Lung (tissue), 11 donors: ENCODE measurements at regions not wholly inside any gene's neighbourhood (a gene's known extent, or its start where the extent isn't known, plus 50 kb on each side); places are given as distances from the start of the nearest gene placed in this dataset.

ENCODE experiments used
- ATAC-seq: fragments of 200-7000 bp; cut with Tn5 transposase; one replicate; pipeline ENCODE4 v1.9.1; 2020; ENCODE audit warnings: moderate number of reproducible peaks; ENCODE audit not compliant: insufficient read depth, low FRiP score
- DNase-seq, 3 donors: peaks; one replicate each; pipeline ENCODE4 v3.0.0-alpha.2; 2013 to 2017
- H3K27ac ChIP-seq, 2 donors: one replicate each; pipeline ENCODE4 v1.5.1; 2013; ENCODE audit warnings: mild to moderate bottlenecking in 2 of 2, moderate library complexity in 2 of 2, control low read depth in 1 of 2, inconsistent platforms in 1 of 2, low read depth in 1 of 2, low read length in 1 of 2
- H3K27me3 ChIP-seq, 3 donors: one replicate each; pipeline ENCODE4 v1.5.1; 2013; ENCODE audit warnings: low read length in 2 of 3; ENCODE audit not compliant: control insufficient read depth in 3 of 3, insufficient read depth in 3 of 3
- H3K36me3 ChIP-seq, 4 donors: one replicate each; pipeline ENCODE4 v1.5.1; 2013; ENCODE audit warnings: low read length in 4 of 4, mild to moderate bottlenecking in 1 of 4, moderate library complexity in 1 of 4; ENCODE audit not compliant: control insufficient read depth in 4 of 4, insufficient read depth in 4 of 4
- H3K4me1 ChIP-seq, 5 donors: one replicate each; pipeline ENCODE4 v1.5.1; 2013; ENCODE audit warnings: low read length in 5 of 5, mild to moderate bottlenecking in 2 of 5, moderate library complexity in 1 of 5; ENCODE audit not compliant: control insufficient read depth in 5 of 5, insufficient read depth in 5 of 5
- H3K4me3 ChIP-seq: one replicate; pipeline ENCODE4 v1.5.1; 2013; ENCODE audit warnings: mild to moderate bottlenecking, control low read depth, moderate library complexity
- H3K9ac ChIP-seq, 2 donors: one replicate each; pipeline ENCODE4 v1.5.1; 2013; ENCODE audit warnings: low read length in 2 of 2, control low read depth in 1 of 2; ENCODE audit not compliant: insufficient read depth in 1 of 2
- H3K9me3 ChIP-seq, 4 donors: one replicate each; pipeline ENCODE4 v1.5.1; 2013; ENCODE audit warnings: low read length in 3 of 4, mild to moderate bottlenecking in 1 of 4, moderate library complexity in 1 of 4; ENCODE audit not compliant: control insufficient read depth in 4 of 4, insufficient read depth in 3 of 4
- WGBS, 2 donors: extraction: QIAGEN DNeasy Blood & Tissue Kit; methylation state at CpG; one replicate each; pipeline ENCODE4 v1.1.7; 2013; 5-methylcytosine and 5-hydroxymethylcytosine counted together
- TF ChIP-seq, protein P1 (sequence below): IDR thresholded peaks from 2 replicates; pipeline ENCODE4 v1.5.1; 2012; ENCODE audit warnings: mild to moderate bottlenecking; ENCODE audit errors: control extremely low read depth, extremely low read depth
- donor health status: control.
- donor health status: control.
- donor health status: Bipolar disorder and iron deficiency.
- donor health status: healthy.
- donor health status: DM: yes; HTN: yes; CAD: no.

- Histone ChIP-seq H3K4me1 (no peaks in the 10 kb centered on the region), H3K27ac (no peak overlapping the region), H3K4me3 (no peak overlapping the region), H3K9me3 (no peaks in the 10 kb centered on the region), H3K9ac (no peak overlapping the region), H3K27me3 (no peaks in the 10 kb centered on the region), H3K36me3 (no peaks in the 10 kb centered on the region)
- ATAC-seq, result no peak
- DNase-seq, result no peak
- TF ChIP-seq, protein P1, sequence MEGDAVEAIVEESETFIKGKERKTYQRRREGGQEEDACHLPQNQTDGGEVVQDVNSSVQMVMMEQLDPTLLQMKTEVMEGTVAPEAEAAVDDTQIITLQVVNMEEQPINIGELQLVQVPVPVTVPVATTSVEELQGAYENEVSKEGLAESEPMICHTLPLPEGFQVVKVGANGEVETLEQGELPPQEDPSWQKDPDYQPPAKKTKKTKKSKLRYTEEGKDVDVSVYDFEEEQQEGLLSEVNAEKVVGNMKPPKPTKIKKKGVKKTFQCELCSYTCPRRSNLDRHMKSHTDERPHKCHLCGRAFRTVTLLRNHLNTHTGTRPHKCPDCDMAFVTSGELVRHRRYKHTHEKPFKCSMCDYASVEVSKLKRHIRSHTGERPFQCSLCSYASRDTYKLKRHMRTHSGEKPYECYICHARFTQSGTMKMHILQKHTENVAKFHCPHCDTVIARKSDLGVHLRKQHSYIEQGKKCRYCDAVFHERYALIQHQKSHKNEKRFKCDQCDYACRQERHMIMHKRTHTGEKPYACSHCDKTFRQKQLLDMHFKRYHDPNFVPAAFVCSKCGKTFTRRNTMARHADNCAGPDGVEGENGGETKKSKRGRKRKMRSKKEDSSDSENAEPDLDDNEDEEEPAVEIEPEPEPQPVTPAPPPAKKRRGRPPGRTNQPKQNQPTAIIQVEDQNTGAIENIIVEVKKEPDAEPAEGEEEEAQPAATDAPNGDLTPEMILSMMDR, result no peak
Observed at GRCh38 chr1:217253985-217254384, 376.9 kb downstream of the GPATCH2 start.

GRCh38 chr1:217253351-217253750, 377.5 kb downstream of the GPATCH2 start:
- 91 to 97% methylated on average over 2 of the region's 2 CpGs for WGBS, 2 donors
- no peak for ATAC-seq
- no peaks in the 10 kb centered on the region for H3K9me3 ChIP-seq

GRCh38 chr1:217251121-217251520, 379.8 kb downstream of the GPATCH2 start:
- Histone ChIP-seq H3K9me3 (no peaks in the 10 kb centered on the region), H3K27ac (no peak overlapping the region), H3K9ac (no peak overlapping the region), H3K4me3 (no peak overlapping the region), H3K36me3 (no peaks in the 10 kb centered on the region), H3K4me1 (no peaks in the 10 kb centered on the region), H3K27me3 (no peaks in the 10 kb centered on the region)
- WGBS, 2 donors, result 68 to 73% methylated on average over 1 of the region's 1 CpG
- no peak for ATAC-seq
- no peak for DNase-seq
- TF ChIP-seq, protein P1, result no peak

More at GRCh38 chr1:217253351-217253750, 377.5 kb downstream of the GPATCH2 start:
- Histone ChIP-seq H3K27me3 (no peaks in the 10 kb centered on the region), H3K4me1 (no peaks in the 10 kb centered on the region), H3K9ac (no peak overlapping the region), H3K36me3 (no peaks in the 10 kb centered on the region), H3K4me3 (no peak overlapping the region), H3K27ac (no peak overlapping the region)
- no peak for DNase-seq
- TF ChIP-seq, protein P1, result no peak

- ATAC-seq (no peak), DNase-seq (no peak)
- Histone ChIP-seq H3K4me3 (no peak overlapping the region), H3K9me3 (no peaks in the 10 kb centered on the region), H3K27me3 (no peaks in the 10 kb centered on the region), H3K36me3 (no peaks in the 10 kb centered on the region), H3K27ac (no peak overlapping the region), H3K9ac (no peak overlapping the region), H3K4me1 (no peaks in the 10 kb centered on the region)
- WGBS, 2 donors, result 81 to 94% methylated on average over 3 of the region's 3 CpGs
- TF ChIP-seq, protein P1, result no peak
Observed at GRCh38 chr1:217249857-217250256, 381.0 kb downstream of the GPATCH2 start.
